ENCODE measurements at regions not wholly inside any gene's neighbourhood (a gene's known extent, or its start where the extent isn't known, plus 50 kb on each side); places are given as distances from the start of the nearest gene placed in this dataset.

GRCh38 chr2:144213797-144214196, 306.1 kb downstream of the ZEB2 start:
- TF ChIP-seq, protein P1, sequence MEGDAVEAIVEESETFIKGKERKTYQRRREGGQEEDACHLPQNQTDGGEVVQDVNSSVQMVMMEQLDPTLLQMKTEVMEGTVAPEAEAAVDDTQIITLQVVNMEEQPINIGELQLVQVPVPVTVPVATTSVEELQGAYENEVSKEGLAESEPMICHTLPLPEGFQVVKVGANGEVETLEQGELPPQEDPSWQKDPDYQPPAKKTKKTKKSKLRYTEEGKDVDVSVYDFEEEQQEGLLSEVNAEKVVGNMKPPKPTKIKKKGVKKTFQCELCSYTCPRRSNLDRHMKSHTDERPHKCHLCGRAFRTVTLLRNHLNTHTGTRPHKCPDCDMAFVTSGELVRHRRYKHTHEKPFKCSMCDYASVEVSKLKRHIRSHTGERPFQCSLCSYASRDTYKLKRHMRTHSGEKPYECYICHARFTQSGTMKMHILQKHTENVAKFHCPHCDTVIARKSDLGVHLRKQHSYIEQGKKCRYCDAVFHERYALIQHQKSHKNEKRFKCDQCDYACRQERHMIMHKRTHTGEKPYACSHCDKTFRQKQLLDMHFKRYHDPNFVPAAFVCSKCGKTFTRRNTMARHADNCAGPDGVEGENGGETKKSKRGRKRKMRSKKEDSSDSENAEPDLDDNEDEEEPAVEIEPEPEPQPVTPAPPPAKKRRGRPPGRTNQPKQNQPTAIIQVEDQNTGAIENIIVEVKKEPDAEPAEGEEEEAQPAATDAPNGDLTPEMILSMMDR (conservative IDR thresholded peaks at IDR 0.05), result no peak
- H3K27ac ChIP-seq, result no peak overlapping the region

DNA sequence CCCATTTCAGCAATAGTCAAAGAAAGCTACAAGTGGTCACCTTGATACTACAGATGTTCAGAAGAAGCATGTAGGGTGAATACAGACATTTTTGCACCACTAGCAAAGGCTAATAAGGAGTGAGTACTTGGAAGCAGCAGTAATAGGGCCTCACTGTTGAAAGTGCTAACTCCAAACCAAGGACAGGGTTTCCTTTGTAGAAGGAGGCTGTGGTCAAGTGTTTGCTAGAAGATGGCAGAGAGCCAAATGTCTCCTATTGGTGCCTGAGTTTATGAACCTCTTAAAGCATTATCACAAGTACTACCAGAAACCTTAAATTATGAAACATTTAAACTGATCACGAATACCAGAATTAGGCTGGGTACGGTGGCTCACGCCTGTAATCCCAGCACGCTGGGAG, 308.1 kb downstream of the ZEB2 start:
- TF ChIP-seq, protein P1 (conservative IDR thresholded peaks at IDR 0.05), result no peak
- H3K27ac ChIP-seq, result no peak overlapping the region

DNA sequence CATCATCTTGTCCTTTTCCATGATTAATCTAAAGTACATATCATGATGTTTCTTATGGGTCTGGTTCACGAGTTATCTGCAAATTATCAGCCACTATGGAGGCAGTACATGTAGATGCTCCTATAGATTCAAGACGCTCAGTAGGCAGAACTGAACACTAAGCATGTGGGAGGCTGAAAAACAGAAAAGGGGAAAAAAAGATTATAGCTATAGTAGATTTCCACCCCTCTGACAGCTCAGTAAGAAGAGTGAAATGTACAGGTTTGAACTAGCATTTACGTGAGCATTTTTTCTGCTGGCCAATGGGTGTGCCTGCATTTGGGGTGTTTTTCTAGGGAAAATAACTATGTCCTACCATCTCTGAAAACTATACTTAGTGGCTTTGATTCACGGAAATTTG, 308.9 kb downstream of the ZEB2 start:
- no peak overlapping the region for H3K27ac ChIP-seq
- TF ChIP-seq, protein P1 (conservative IDR thresholded peaks at IDR 0.05), result no peak

- H3K27ac ChIP-seq, result no peak overlapping the region
- TF ChIP-seq, protein P1 (conservative IDR thresholded peaks at IDR 0.05), result no peak
Measured at GRCh38 chr2:144210076-144210475, 309.8 kb downstream of the ZEB2 start.

- no peak overlapping the region for H3K27ac ChIP-seq
- TF ChIP-seq, protein P1 (conservative IDR thresholded peaks at IDR 0.05), result no peak
Measured at GRCh38 chr2:144208924-144209323, 311.0 kb downstream of the ZEB2 start.

DNA sequence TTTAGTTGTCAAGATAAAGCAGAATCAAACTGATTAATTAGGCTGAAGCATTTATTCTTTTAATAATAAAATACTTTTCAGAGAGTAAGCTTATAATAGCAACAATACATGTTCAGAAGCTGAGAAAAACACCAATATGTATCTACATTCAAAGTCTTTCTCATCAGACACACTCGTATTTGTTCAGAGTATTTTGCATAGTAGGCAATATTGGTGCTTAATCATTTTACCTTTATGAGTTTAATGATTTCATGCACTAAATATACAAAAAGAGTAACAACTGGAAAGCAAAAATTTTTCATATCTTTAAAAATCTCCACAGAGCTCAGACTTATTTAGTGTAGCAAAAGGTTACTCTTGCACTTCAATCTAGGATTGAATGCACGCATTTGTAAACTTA, 313.9 kb downstream of the ZEB2 start:
- H3K27ac ChIP-seq, result no peak overlapping the region
- TF ChIP-seq, protein P1 (conservative IDR thresholded peaks at IDR 0.05), result no peak

DNA sequence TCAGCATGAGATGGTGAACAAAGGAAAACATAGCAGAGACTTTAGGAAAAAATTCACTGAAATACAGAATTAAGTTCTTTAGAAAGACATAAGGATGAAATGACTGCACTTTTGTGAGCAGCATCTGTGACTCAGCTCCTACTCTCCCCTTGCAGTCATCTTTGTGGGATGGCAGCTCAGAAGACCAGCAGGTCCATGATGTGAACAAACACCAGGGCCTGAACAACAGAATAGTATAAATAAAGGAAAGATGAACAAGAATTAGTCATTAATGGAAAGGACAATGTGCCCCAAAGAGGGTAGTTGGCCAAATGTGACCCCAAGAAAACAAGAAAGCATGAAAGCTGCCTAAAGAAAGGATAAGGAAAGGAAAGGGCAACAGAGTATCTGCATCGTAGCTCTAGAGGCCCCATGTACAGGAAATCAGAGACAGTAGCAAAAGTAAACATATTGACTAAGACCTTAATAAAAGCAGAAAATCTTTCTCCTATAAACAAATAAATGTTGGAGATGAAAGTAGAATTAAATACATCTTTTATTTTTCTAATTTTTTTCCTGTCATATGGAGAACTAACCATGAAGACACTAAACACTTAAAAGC, 318.0 kb downstream of the ZEB2 start:
- no peak overlapping the region for H3K27ac ChIP-seq
- TF ChIP-seq, protein P1 (conservative IDR thresholded peaks at IDR 0.05), result no peak

Measured in VCaP (cell line).